Loucy (cell line): ENCODE measurements at regions not wholly inside any gene's neighbourhood (a gene's known extent, or its start where the extent isn't known, plus 50 kb on each side); places are given as distances from the start of the nearest gene placed in this dataset.

Experiments
- H2AFZ ChIP-seq: fragments of 200-600 bp; sonication (generic); 2 replicates; pipeline ENCODE4 v1.6.0; 2016; ENCODE audit warnings: antibody characterized with exemption, mild to moderate bottlenecking, low read length, moderate library complexity
- H3F3A ChIP-seq: fragments of 200-600 bp; 2 replicates; pipeline ENCODE4 v1.6.0; 2016; ENCODE audit warnings: antibody characterized with exemption, low read depth, mild to moderate bottlenecking
- H3K27me3 ChIP-seq: fragments of 200-600 bp; sonication (generic); 2 replicates; pipeline ENCODE4 v1.6.1; 2014; ENCODE audit warnings: low read length, mild to moderate bottlenecking; ENCODE audit not compliant: insufficient read depth, poor library complexity, severe bottlenecking
- H3K36me3 ChIP-seq: fragments of 200-600 bp; sonication (generic); 2 replicates; pipeline ENCODE4 v1.6.1; 2016; ENCODE audit warnings: low read length; ENCODE audit not compliant: insufficient read depth
- H3K4me1 ChIP-seq: fragments of 200-600 bp; sonication (generic); 2 replicates; pipeline ENCODE4 v1.5.1; 2014; ENCODE audit warnings: low read length, mild to moderate bottlenecking; ENCODE audit not compliant: insufficient read depth, poor library complexity, severe bottlenecking
- H3K4me2 ChIP-seq: fragments of 200-600 bp; sonication (generic); 2 replicates; pipeline ENCODE4 v1.6.0; 2014; ENCODE audit warnings: antibody characterized with exemption, low read length, low read depth, mild to moderate bottlenecking; ENCODE audit not compliant: poor library complexity, severe bottlenecking
- H3K4me3 ChIP-seq: fragments of 200-600 bp; sonication (generic); 2 replicates; pipeline ENCODE4 v1.5.1; 2014; ENCODE audit warnings: low read length, mild to moderate bottlenecking, mixed read lengths; ENCODE audit not compliant: poor library complexity, severe bottlenecking
- H3K79me2 ChIP-seq: fragments of 200-600 bp; sonication (generic); 2 replicates; pipeline ENCODE4 v1.6.1; 2014; ENCODE audit warnings: low read length; ENCODE audit not compliant: insufficient read depth
- H3K9ac ChIP-seq: fragments of 200-600 bp; sonication (generic); 2 replicates; pipeline ENCODE4 v1.6.0; 2014; ENCODE audit warnings: mild to moderate bottlenecking, low read depth, low read length, moderate library complexity; ENCODE audit not compliant: poor library complexity, severe bottlenecking
- H3K9me2 ChIP-seq: fragments of 200-600 bp; sonication (generic); replicated peaks from 2 replicates; pipeline ENCODE4 v1.6.1; 2016; ENCODE audit warnings: low read depth, low read length, mixed read lengths
- H3K9me3 ChIP-seq: fragments of 200-600 bp; sonication (generic); 2 replicates; pipeline ENCODE4 v1.6.1; 2014; ENCODE audit warnings: mild to moderate bottlenecking, antibody characterized with exemption, low read length, low read depth; ENCODE audit not compliant: insufficient read depth
- H4K20me1 ChIP-seq: fragments of 200-600 bp; sonication (generic); 2 replicates; pipeline ENCODE4 v1.6.0; 2014; ENCODE audit warnings: antibody characterized with exemption, low read length, mild to moderate bottlenecking; ENCODE audit not compliant: insufficient read depth, poor library complexity, severe bottlenecking
- EZH2phosphoT487 ChIP-seq: fragments of 200-600 bp; IDR thresholded peaks from 2 replicates; pipeline ENCODE4 v1.6.1; 2018; ENCODE audit warnings: antibody characterized with exemption, mild to moderate bottlenecking, moderate library complexity, borderline replicate concordance
- TF ChIP-seq, protein P1 (sequence below): fragments of 200-600 bp; sonication (generic); conservative IDR thresholded peaks from 2 replicates; pipeline ENCODE4 v1.5.1; 2014; ENCODE audit warnings: mild to moderate bottlenecking, antibody characterized with exemption, low read length

DNA sequence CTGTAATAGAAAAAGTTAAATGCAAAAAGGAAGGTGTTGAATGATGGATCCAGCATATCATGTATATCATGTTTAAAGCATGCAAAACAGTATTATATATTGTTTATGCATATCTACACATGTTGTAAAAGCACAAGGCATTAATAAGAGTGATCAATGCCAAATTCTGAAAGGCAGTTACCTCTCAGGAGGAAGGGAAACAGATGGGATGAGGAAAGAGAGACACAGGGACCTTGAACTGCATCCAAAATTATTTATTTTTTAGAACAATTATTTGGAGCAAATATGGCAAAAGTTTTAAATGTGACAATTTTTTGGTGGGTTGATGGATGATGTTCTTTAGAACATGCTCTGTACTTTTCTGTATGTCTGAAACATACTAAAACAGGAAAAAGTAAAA lies 193.4 kb downstream of the CLCN4 start:
- TF ChIP-seq, protein P1, sequence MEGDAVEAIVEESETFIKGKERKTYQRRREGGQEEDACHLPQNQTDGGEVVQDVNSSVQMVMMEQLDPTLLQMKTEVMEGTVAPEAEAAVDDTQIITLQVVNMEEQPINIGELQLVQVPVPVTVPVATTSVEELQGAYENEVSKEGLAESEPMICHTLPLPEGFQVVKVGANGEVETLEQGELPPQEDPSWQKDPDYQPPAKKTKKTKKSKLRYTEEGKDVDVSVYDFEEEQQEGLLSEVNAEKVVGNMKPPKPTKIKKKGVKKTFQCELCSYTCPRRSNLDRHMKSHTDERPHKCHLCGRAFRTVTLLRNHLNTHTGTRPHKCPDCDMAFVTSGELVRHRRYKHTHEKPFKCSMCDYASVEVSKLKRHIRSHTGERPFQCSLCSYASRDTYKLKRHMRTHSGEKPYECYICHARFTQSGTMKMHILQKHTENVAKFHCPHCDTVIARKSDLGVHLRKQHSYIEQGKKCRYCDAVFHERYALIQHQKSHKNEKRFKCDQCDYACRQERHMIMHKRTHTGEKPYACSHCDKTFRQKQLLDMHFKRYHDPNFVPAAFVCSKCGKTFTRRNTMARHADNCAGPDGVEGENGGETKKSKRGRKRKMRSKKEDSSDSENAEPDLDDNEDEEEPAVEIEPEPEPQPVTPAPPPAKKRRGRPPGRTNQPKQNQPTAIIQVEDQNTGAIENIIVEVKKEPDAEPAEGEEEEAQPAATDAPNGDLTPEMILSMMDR, result no peak
- no peak for TF ChIP-seq EZH2phosphoT487
- Histone ChIP-seq H3K9ac (no peak overlapping the region), H3K36me3 (no peaks in the 10 kb centered on the region)

DNA sequence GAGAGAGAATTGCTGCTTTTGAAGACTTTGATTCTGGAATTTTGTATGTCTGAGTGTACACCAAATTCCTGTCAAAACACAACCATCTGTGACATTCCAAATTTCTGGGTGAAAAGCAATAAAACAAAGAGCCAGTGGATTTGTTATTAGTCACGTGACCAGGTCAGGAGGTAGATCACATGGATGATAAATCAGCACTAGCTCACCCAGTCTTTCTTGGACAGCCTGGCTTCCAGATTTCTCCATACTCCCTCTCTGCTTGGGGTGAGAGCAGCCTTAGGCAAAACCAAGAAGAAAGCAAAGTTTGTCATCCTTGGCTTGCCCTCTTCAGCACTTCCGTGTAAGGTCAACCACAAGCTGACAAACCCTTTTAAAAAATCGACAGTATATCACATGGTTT lies 194.2 kb downstream of the CLCN4 start:
- Histone ChIP-seq H3K9me3 (no peaks in the 10 kb centered on the region), H2AFZ (no peak overlapping the region), H3K27me3 (no peaks in the 10 kb centered on the region), H3K36me3 (no peaks in the 10 kb centered on the region), H3K4me1 (no peaks in the 10 kb centered on the region), H3K9me2 (no peaks in the 10 kb centered on the region), H3K4me2 (no peak overlapping the region), H3K4me3 (no peak overlapping the region), H3K79me2 (no peaks in the 10 kb centered on the region), H3K9ac (no peak overlapping the region), H3F3A (no peaks in the 10 kb centered on the region), H4K20me1 (no peaks in the 10 kb centered on the region)
- no peak for TF ChIP-seq EZH2phosphoT487
- TF ChIP-seq, protein P1, result no peak

More for the DNA sequence above, 193.4 kb downstream of the CLCN4 start:
- H2AFZ ChIP-seq, result no peak overlapping the region
- no peaks in the 10 kb centered on the region for H3K9me2 ChIP-seq
- H3K79me2 ChIP-seq, result no peaks in the 10 kb centered on the region
- H3K4me1 ChIP-seq, result no peaks in the 10 kb centered on the region
- H4K20me1 ChIP-seq, result no peaks in the 10 kb centered on the region
- no peak overlapping the region for H3K4me2 ChIP-seq
- H3F3A ChIP-seq, result no peaks in the 10 kb centered on the region
- no peaks in the 10 kb centered on the region for H3K9me3 ChIP-seq
- H3K4me3 ChIP-seq, result no peak overlapping the region
- H3K27me3 ChIP-seq, result no peaks in the 10 kb centered on the region

DNA sequence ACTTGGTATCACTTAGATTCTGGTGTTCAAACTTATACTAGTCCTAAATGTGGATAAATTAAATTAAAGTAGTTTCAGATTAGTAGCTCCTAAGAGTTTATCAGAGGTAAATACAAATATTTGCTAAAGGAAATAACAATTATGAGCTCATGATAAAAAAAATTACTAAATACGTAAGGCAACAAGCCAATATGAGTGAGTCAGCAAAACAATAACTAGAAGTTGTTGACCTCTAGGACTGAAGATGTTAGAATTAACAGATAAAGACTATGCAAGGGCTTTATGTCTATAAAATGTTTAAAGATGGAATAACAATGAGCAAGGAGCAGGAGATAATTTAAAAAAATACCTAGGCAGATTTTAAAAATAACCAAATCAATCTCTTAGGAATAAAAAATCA lies 195.8 kb downstream of the CLCN4 start:
- H3K9me3 ChIP-seq, result no peaks in the 10 kb centered on the region
- no peak overlapping the region for H3K4me3 ChIP-seq
- H3K9ac ChIP-seq, result no peak overlapping the region
- H3K9me2 ChIP-seq, result no peaks in the 10 kb centered on the region
- H3F3A ChIP-seq, result no peaks in the 10 kb centered on the region
- H3K27me3 ChIP-seq, result no peaks in the 10 kb centered on the region
- no peaks in the 10 kb centered on the region for H4K20me1 ChIP-seq
- no peak for TF ChIP-seq EZH2phosphoT487
- TF ChIP-seq, protein P1, result no peak
- no peaks in the 10 kb centered on the region for H3K36me3 ChIP-seq
- H3K4me2 ChIP-seq, result no peak overlapping the region
- no peak overlapping the region for H2AFZ ChIP-seq
- H3K79me2 ChIP-seq, result no peaks in the 10 kb centered on the region
- H3K4me1 ChIP-seq, result no peaks in the 10 kb centered on the region
